A673 (cell line): ENCODE measurements at regions not wholly inside any gene's neighbourhood (a gene's known extent, or its start where the extent isn't known, plus 50 kb on each side); places are given as distances from the start of the nearest gene placed in this dataset.

Experiments
- BruUV-seq: library from RNA; stranded (reverse); fragments of 400-500 nt; replicated peaks from 2 replicates; lab custom pipeline; 2021; lab: Mats Ljungman, UMichigan
- CTCF ChIA-PET: fragments of 300-600 bp; sonication (Branson Sonifier 250); formaldehyde crosslinking; loops from one replicate; lab custom pipeline; 2022; ENCODE audit warnings: antibody characterized with exemption; lab: Charles Lee
- POLR2A ChIA-PET: fragments of 300-600 bp; sonication (Branson Sonifier 250); formaldehyde crosslinking; loops from one replicate; lab custom pipeline; 2022; ENCODE audit warnings: antibody characterized with exemption; ENCODE audit not compliant: low non-redundant PET; lab: Charles Lee
- DNase-seq: peaks from one replicate; pipeline ENCODE4 v3.0.0-alpha.2; 2015; ENCODE audit warnings: low spot score
- H3K27ac ChIP-seq: fragments of 200-600 bp; sonication (generic); 2 replicates; pipeline ENCODE4 v1.5.1; 2016; ENCODE audit warnings: mixed run types, low read depth, mild to moderate bottlenecking, mixed read lengths, antibody characterized with exemption, low read length; ENCODE audit not compliant: poor library complexity, severe bottlenecking
- H3K27me3 ChIP-seq: fragments of 200-600 bp; sonication (generic); replicated peaks from 2 replicates; pipeline ENCODE4 v1.6.1; 2017; ENCODE audit warnings: mixed run types, low read depth, mild to moderate bottlenecking, mixed read lengths, antibody characterized with exemption, low read length; ENCODE audit not compliant: insufficient read depth, poor library complexity
- H3K36me3 ChIP-seq: fragments of 200-600 bp; sonication (generic); 2 replicates; pipeline ENCODE4 v1.6.1; 2016; ENCODE audit warnings: mixed run types, mild to moderate bottlenecking, mixed read lengths, antibody characterized with exemption, low read length; ENCODE audit not compliant: insufficient read depth, poor library complexity, severe bottlenecking
- H3K4me1 ChIP-seq: fragments of 200-600 bp; sonication (generic); 2 replicates; pipeline ENCODE4 v1.6.1; 2017; ENCODE audit warnings: mixed run types, mild to moderate bottlenecking, mixed read lengths, antibody characterized with exemption, low read length; ENCODE audit not compliant: insufficient read depth, poor library complexity, severe bottlenecking
- H3K4me3 ChIP-seq: fragments of 200-600 bp; sonication (generic); 2 replicates; pipeline ENCODE4 v1.5.1; 2016; ENCODE audit warnings: low read depth, mixed run types, mild to moderate bottlenecking, mixed read lengths, low read length; ENCODE audit not compliant: poor library complexity, severe bottlenecking
- H3K9me3 ChIP-seq: fragments of 200-600 bp; sonication (generic); 2 replicates; pipeline ENCODE4 v1.6.1; 2016; ENCODE audit warnings: mixed run types, low read depth, mild to moderate bottlenecking, mixed read lengths, antibody characterized with exemption, low read length; ENCODE audit not compliant: poor library complexity, severe bottlenecking
- EZH2 ChIP-seq: fragments of 200-600 bp; sonication (generic); IDR thresholded peaks from 2 replicates; pipeline ENCODE4 v1.6.1; 2017; ENCODE audit warnings: borderline replicate concordance, low read depth, mild to moderate bottlenecking, mixed read lengths, antibody characterized with exemption, low read length; ENCODE audit not compliant: poor library complexity, severe bottlenecking
- intact Hi-C: fragments of 100-400 bp; cut with micrococcal nuclease; formaldehyde crosslinking; loops from one replicate; pipeline ENCODE4 v1.10.0; 2022; ENCODE audit not compliant: unreplicated experiment
- TF ChIP-seq, protein P1 (sequence below): fragments of 300-800, 200-600 bp; sonication (generic); conservative IDR thresholded peaks from 2 replicates; pipeline ENCODE4 v1.5.1; 2017; ENCODE audit warnings: low read depth, mild to moderate bottlenecking, antibody characterized with exemption, low read length, moderate library complexity, mixed read lengths

DNA sequence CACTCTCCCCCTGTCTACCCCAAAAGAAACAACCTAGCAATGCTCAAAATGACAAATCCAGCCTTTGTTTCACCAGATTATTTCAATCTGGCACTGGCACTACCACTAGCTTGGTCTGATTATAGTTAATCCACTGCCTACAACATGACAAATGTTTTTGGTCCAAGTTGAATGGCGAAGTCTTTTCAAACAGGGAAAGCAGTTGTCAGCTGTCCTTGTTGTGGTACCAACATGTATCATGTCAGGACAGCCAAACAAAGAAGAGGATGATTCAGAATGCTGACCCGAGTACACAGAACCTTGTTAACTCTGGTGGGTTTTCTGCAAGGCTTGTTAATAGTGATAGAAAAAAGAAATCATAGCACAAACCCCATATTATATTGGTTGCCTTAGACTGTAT is 160.8 kb upstream of the ANK2 start:
- Histone ChIP-seq H3K9me3 (no peaks in the 10 kb centered on the region), H3K36me3 (no peaks in the 10 kb centered on the region), H3K4me3 (no peak overlapping the region), H3K4me1 (peaks cover 13% of the 10 kb centered on the region), H3K27ac (no peak overlapping the region), H3K27me3 (no peaks in the 10 kb centered on the region)
- CTCF ChIA-PET = interaction anchor here (0.6 kb wide), 1 partner anchor 59 kb away, joined by 3 read pairs; no protein-coding TSS in a partner anchor
- BruUV-seq = no TSS peak
- intact Hi-C loops = no loop called here
- TF ChIP-seq EZH2 = no peak
- TF ChIP-seq, protein P1, sequence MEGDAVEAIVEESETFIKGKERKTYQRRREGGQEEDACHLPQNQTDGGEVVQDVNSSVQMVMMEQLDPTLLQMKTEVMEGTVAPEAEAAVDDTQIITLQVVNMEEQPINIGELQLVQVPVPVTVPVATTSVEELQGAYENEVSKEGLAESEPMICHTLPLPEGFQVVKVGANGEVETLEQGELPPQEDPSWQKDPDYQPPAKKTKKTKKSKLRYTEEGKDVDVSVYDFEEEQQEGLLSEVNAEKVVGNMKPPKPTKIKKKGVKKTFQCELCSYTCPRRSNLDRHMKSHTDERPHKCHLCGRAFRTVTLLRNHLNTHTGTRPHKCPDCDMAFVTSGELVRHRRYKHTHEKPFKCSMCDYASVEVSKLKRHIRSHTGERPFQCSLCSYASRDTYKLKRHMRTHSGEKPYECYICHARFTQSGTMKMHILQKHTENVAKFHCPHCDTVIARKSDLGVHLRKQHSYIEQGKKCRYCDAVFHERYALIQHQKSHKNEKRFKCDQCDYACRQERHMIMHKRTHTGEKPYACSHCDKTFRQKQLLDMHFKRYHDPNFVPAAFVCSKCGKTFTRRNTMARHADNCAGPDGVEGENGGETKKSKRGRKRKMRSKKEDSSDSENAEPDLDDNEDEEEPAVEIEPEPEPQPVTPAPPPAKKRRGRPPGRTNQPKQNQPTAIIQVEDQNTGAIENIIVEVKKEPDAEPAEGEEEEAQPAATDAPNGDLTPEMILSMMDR = no peak
- POLR2A ChIA-PET = no interaction called here
- DNase-seq = no peak

DNA sequence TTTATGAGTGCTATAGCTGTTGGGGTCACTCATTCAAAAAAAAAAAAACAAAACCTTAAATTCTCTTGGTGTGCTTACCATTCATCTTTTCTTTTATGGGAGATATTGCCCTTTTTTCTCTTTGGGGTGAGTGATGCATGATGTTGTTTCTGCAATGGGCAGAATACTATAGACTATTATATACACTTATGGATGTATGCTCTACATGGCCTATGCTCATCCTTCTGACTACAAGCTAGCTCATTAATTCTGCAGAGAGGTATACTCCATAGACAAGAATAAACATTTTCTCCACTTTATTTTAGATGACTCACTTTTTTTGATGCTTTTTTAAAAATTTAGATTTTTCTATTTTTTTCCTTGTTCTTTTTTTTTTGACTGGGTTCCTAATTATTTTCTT is 160.3 kb upstream of the ANK2 start:
- no peaks in the 10 kb centered on the region for H3K36me3 ChIP-seq
- intact Hi-C loops = no loop called here
- ChIA-PET CTCF (interaction anchor here (0.6 kb wide), 1 partner anchor 58 kb away, joined by 3 read pairs; no protein-coding TSS in a partner anchor), POLR2A (no interaction called here)
- no peak overlapping the region for H3K27ac ChIP-seq
- H3K9me3 ChIP-seq = no peaks in the 10 kb centered on the region
- BruUV-seq = no TSS peak
- H3K4me3 ChIP-seq = peak overlapping the region; percentile 22
- H3K27me3 ChIP-seq = no peaks in the 10 kb centered on the region
- DNase-seq = no peak
- no peak for TF ChIP-seq EZH2
- TF ChIP-seq, protein P1 = no peak
- peaks cover 13% of the 10 kb centered on the region for H3K4me1 ChIP-seq

DNA sequence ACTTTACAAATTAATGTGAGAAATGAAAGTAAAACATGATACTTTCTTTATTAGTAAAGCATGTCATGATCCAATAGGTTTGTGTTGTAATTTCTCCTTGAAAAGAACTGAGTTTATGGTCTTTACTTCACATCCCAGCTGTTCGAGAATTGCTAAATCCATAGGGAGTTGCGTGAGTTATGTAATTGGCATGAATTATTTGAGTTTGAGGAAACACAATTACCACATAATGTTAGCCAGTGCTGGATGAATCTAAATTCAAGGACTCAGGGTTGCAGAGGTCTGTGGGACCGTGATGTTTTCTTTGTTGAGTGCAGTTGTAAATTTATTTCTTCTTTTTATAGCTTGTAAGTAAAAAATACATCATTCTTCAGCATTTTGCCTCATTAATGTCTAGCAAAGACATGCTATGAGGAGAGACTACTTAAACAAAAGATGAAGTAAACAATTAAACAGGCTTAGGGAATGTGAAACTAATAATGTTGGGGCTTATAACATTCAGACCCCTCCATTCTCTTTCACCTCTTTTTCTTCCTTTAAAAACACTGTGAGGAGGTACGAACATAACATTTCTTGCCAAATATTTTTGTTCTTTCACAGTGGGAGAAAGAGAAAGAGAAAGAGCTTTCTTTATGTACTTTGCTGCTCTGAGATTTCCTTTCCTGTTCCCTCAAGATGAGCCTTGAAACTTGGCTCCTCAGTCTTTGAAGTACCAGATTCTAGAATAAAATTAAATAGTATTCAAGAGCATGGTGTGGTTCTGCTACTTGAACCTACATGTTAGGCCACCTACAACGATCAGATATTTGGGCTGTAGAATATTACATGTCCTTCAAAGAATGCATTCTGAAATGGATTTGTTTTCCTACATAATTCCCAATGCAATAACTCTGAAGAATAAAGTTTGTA is 159.6 kb upstream of the ANK2 start:
- ChIA-PET POLR2A (no interaction called here), CTCF (no interaction called here)
- BruUV-seq = no TSS peak
- Histone ChIP-seq H3K27me3 (no peaks in the 10 kb centered on the region), H3K4me1 (peaks cover 13% of the 10 kb centered on the region), H3K9me3 (no peaks in the 10 kb centered on the region), H3K36me3 (no peaks in the 10 kb centered on the region), H3K27ac (peak overlapping the region; percentile 72), H3K4me3 (peak overlapping the region; percentile 22)
- no peak for TF ChIP-seq EZH2
- TF ChIP-seq, protein P1 = no peak
- DNase-seq = peak; percentile 79
- intact Hi-C loops = no loop called here
